Uterus (tissue), 3 donors: ENCODE measurements at regions not wholly inside any gene's neighbourhood (a gene's known extent, or its start where the extent isn't known, plus 50 kb on each side); places are given as distances from the start of the nearest gene placed in this dataset.

Source experiments
- DNase-seq, 2 donors: peaks; one replicate each; pipeline ENCODE4 v3.0.0-alpha.2; 2019 to 2020
- H3K27ac ChIP-seq, 2 donors: fragments of 200-600 bp; sonication (generic); 1 replicate in 1 of 2; 2 replicates in 1 of 2; pipeline ENCODE4 v1.5.1; 2016 to 2018
- H3K27me3 ChIP-seq, 2 donors: fragments of 200-600 bp; sonication (generic); one replicate each; pipeline ENCODE4 v1.5.1; 2018 to 2019; ENCODE audit warnings: control low read depth in 1 of 2
- H3K36me3 ChIP-seq, 2 donors: fragments of 200-600 bp; sonication (generic); one replicate each; pipeline ENCODE4 v1.5.1; 2019; ENCODE audit warnings: control low read depth in 1 of 2
- H3K4me1 ChIP-seq, 2 donors: fragments of 200-600 bp; sonication (generic); one replicate each; pipeline ENCODE4 v1.5.1; 2018 to 2019; ENCODE audit warnings: control low read depth in 1 of 2
- H3K4me3 ChIP-seq, 2 donors: fragments of 200-600 bp; sonication (generic); 1 replicate in 1 of 2; 2 replicates in 1 of 2; pipeline ENCODE4 v1.5.1; 2018 to 2019; ENCODE audit warnings: mild to moderate bottlenecking in 1 of 2
- H3K9me3 ChIP-seq, 2 donors: fragments of 200-600 bp; sonication (generic); one replicate each; pipeline ENCODE4 v1.5.1; 2019; ENCODE audit warnings: control low read depth in 1 of 2
- CTCF ChIP-seq, 4 experiments: fragments of 200-600 bp in 2 of 4; fragments of 450-650 bp in 2 of 4; sonication (generic) in 2 of 4; IDR thresholded peaks; one replicate each; pipeline ENCODE4 v1.5.1; 2016 to 2019; ENCODE audit warnings: antibody characterized with exemption in 4 of 4, mild to moderate bottlenecking in 2 of 4, moderate library complexity in 1 of 4
- POLR2A ChIP-seq, 2 donors: fragments of 450-650 bp; IDR thresholded peaks; one replicate each; pipeline ENCODE4 v1.6.1; 2016; ENCODE audit warnings: antibody characterized with exemption in 2 of 2, mild to moderate bottlenecking in 1 of 2, moderate library complexity in 1 of 2
- intact Hi-C: fragments of 100-400 bp; cut with DNase I; formaldehyde crosslinking; loops from one replicate; pipeline ENCODE4 v1.15.1; 2023; ENCODE audit warnings: low total_unique reads
- donor health status: DM: yes; HTN: yes; CAD: no.

- intact Hi-C loops: no loop called here
- Histone ChIP-seq H3K27ac (no peak overlapping the region), H3K36me3 (no peaks in the 10 kb centered on the region), H3K4me3 (no peak overlapping the region), H3K9me3 (no peaks in the 10 kb centered on the region), H3K27me3 (no peaks in the 10 kb centered on the region), H3K4me1 (no peaks in the 10 kb centered on the region)
- TF ChIP-seq CTCF (IDR thresholded peaks at IDR 0.05) (no peak), POLR2A (IDR thresholded peaks at IDR 0.05) (no peak)
- DNase-seq: no peak
Observed at GRCh38 chr5:155089643-155090042, 76.1 kb downstream of the KIF4B start.

- no peak overlapping the region for H3K4me3 ChIP-seq
- H3K9me3 ChIP-seq: no peaks in the 10 kb centered on the region
- DNase-seq: no peak
- H3K27ac ChIP-seq: no peak overlapping the region
- no peaks in the 10 kb centered on the region for H3K36me3 ChIP-seq
- intact Hi-C loops: no loop called here
- TF ChIP-seq POLR2A (IDR thresholded peaks at IDR 0.05) (no peak), CTCF (IDR thresholded peaks at IDR 0.05) (no peak)
- H3K27me3 ChIP-seq: no peaks in the 10 kb centered on the region
- H3K4me1 ChIP-seq: no peaks in the 10 kb centered on the region
Observed at GRCh38 chr5:155091063-155091648, 77.6 kb downstream of the KIF4B start.

GRCh38 chr5:155091768-155092717 is 78.5 kb downstream of the KIF4B start:
- Histone ChIP-seq H3K27ac (no peak overlapping the region), H3K9me3 (no peaks in the 10 kb centered on the region), H3K36me3 (no peaks in the 10 kb centered on the region), H3K4me3 (no peak overlapping the region), H3K27me3 (no peaks in the 10 kb centered on the region), H3K4me1 (no peaks in the 10 kb centered on the region)
- intact Hi-C loops: no loop called here
- no peak for TF ChIP-seq POLR2A (IDR thresholded peaks at IDR 0.05)
- TF ChIP-seq CTCF (IDR thresholded peaks at IDR 0.05): no peak
- DNase-seq: no peak

- no peak for DNase-seq
- no peaks in the 10 kb centered on the region for H3K36me3 ChIP-seq
- H3K4me3 ChIP-seq: no peak overlapping the region
- no peaks in the 10 kb centered on the region for H3K4me1 ChIP-seq
- TF ChIP-seq CTCF (IDR thresholded peaks at IDR 0.05) (no peak), POLR2A (IDR thresholded peaks at IDR 0.05) (no peak)
- H3K9me3 ChIP-seq: no peaks in the 10 kb centered on the region
- intact Hi-C loops: no loop called here
- H3K27ac ChIP-seq: no peak overlapping the region
- no peaks in the 10 kb centered on the region for H3K27me3 ChIP-seq
Observed at GRCh38 chr5:155094455-155094854, 80.9 kb downstream of the KIF4B start.

- no peaks in the 10 kb centered on the region for H3K4me1 ChIP-seq
- no peaks in the 10 kb centered on the region for H3K9me3 ChIP-seq
- intact Hi-C loops: no loop called here
- TF ChIP-seq CTCF (IDR thresholded peaks at IDR 0.05) (no peak), POLR2A (IDR thresholded peaks at IDR 0.05) (no peak)
- H3K36me3 ChIP-seq: no peaks in the 10 kb centered on the region
- H3K27me3 ChIP-seq: no peaks in the 10 kb centered on the region
- no peak overlapping the region for H3K27ac ChIP-seq
- DNase-seq: no peak
- H3K4me3 ChIP-seq: no peak overlapping the region
Observed at GRCh38 chr5:155097995-155098394, 84.4 kb downstream of the KIF4B start.
